GM21619 (cell line): ENCODE measurements at regions not wholly inside any gene's neighbourhood (a gene's known extent, or its start where the extent isn't known, plus 50 kb on each side); places are given as distances from the start of the nearest gene placed in this dataset.
"Not testable (repeated sequence)": the region's sequence is repeated elsewhere in the genome, so short reads cannot be mapped to it uniquely, and the experiment has no call there.

ENCODE experiments used
- ATAC-seq: cut with Tn5 transposase; IDR thresholded peaks from one replicate; pipeline ENCODE4 v1.9.1; 2021; ENCODE audit not compliant: unreplicated experiment

GRCh38 chr14:106062502-106063272 is 536.3 kb downstream of the TMEM121 start:
- ATAC-seq: no peak

GRCh38 chr14:106067935-106068334 is 541.6 kb downstream of the TMEM121 start:
- peak; percentile 45 for ATAC-seq

GRCh38 chr14:106069804-106070625 is 543.6 kb downstream of the TMEM121 start:
- no peak for ATAC-seq

GRCh38 chr14:106080922-106081321 is 554.5 kb downstream of the TMEM121 start:
- ATAC-seq: no peak

- ATAC-seq: not testable (repeated sequence)
These were observed 555.3 kb downstream of the TMEM121 start for GRCh38 chr14:106081721-106082120.

GRCh38 chr14:106083082-106083481 is 556.7 kb downstream of the TMEM121 start:
- no peak for ATAC-seq

GRCh38 chr14:106087837-106088236 is 561.5 kb downstream of the TMEM121 start:
- no peak for ATAC-seq

- ATAC-seq: not testable (repeated sequence)
These were observed 562.5 kb downstream of the TMEM121 start for GRCh38 chr14:106088860-106089259.

GRCh38 chr14:106094654-106095189 is 568.3 kb downstream of the TMEM121 start:
- no peak for ATAC-seq

GRCh38 chr14:106107703-106108102 is 581.3 kb downstream of the TMEM121 start:
- ATAC-seq: no peak

- no peak for ATAC-seq
These were observed 583.0 kb downstream of the TMEM121 start for GRCh38 chr14:106109337-106109736.

GRCh38 chr14:106115401-106115800 is 589.0 kb downstream of the TMEM121 start:
- ATAC-seq: no peak

GRCh38 chr14:106116339-106116930 is 590.1 kb downstream of the TMEM121 start:
- ATAC-seq: not testable (repeated sequence)

GRCh38 chr14:106120101-106120500 is 593.7 kb downstream of the TMEM121 start:
- ATAC-seq: no peak

- ATAC-seq: no peak
These were observed 602.9 kb downstream of the TMEM121 start for GRCh38 chr14:106129274-106129673.

- not testable (repeated sequence) for ATAC-seq
These were observed 603.7 kb downstream of the TMEM121 start for GRCh38 chr14:106129904-106130661.

GRCh38 chr14:106133126-106133525 is 606.7 kb downstream of the TMEM121 start:
- not testable (repeated sequence) for ATAC-seq

GRCh38 chr14:106134886-106135285 is 608.5 kb downstream of the TMEM121 start:
- no peak for ATAC-seq

GRCh38 chr14:106141242-106142220 is 615.1 kb downstream of the TMEM121 start:
- no peak for ATAC-seq
